ENCODE measurements at regions not wholly inside any gene's neighbourhood (a gene's known extent, or its start where the extent isn't known, plus 50 kb on each side); places are given as distances from the start of the nearest gene placed in this dataset.

DNA sequence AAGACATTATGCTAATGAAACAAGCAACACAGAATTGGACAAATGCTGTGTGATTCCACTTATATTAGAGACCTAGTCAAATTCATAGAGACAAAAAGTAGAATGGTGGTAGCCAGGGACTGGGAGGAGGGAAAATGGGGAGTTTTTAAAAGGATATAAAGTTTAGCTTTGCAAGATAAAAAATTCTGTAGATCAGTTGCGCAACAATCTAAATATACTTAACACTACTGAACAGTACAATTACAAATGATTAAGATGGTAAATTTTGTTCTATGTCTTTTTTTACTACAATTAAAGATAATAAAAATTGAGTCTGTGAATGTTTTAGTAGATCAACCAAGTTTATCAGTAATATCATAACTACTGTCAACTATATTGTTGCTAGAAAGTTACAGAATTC lies 340.1 kb upstream of the PDZRN3 start:
- Histone ChIP-seq H3K9me3 (ENCODE audit: insufficient read depth, low read depth) (no peaks in the 10 kb centered on the region), H4K20me1 (ENCODE audit: insufficient read depth) (no peaks in the 10 kb centered on the region), H3K4me1 (replicated peaks; ENCODE audit: insufficient read depth) (no peaks in the 10 kb centered on the region), H3K79me2 (ENCODE audit: low read depth) (no peaks in the 10 kb centered on the region), H3K4me3 (no peak overlapping the region), H3K27ac (no peak overlapping the region), H3K36me3 (ENCODE audit: low read depth) (no peaks in the 10 kb centered on the region), H3K27me3 (ENCODE audit: insufficient read depth, low read depth) (no peaks in the 10 kb centered on the region), H3F3A (ENCODE audit: insufficient read depth, low read depth) (no peaks in the 10 kb centered on the region), H3K9me2 (ENCODE audit: insufficient read depth) (no peaks in the 10 kb centered on the region), H3K4me2 (no peak overlapping the region), H2AFZ (no peak overlapping the region)
- ChIA-PET CTCF (no interaction called here), POLR2A (ENCODE audit: unreplicated experiment) (no interaction called here)
- TF ChIP-seq, protein P1, sequence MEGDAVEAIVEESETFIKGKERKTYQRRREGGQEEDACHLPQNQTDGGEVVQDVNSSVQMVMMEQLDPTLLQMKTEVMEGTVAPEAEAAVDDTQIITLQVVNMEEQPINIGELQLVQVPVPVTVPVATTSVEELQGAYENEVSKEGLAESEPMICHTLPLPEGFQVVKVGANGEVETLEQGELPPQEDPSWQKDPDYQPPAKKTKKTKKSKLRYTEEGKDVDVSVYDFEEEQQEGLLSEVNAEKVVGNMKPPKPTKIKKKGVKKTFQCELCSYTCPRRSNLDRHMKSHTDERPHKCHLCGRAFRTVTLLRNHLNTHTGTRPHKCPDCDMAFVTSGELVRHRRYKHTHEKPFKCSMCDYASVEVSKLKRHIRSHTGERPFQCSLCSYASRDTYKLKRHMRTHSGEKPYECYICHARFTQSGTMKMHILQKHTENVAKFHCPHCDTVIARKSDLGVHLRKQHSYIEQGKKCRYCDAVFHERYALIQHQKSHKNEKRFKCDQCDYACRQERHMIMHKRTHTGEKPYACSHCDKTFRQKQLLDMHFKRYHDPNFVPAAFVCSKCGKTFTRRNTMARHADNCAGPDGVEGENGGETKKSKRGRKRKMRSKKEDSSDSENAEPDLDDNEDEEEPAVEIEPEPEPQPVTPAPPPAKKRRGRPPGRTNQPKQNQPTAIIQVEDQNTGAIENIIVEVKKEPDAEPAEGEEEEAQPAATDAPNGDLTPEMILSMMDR (conservative IDR thresholded peaks at IDR 0.05) = no peak
- TF ChIP-seq EZH2 (IDR thresholded peaks at IDR 0.05; ENCODE audit: low read depth) = no peak
- BruUV-seq (replicated peaks) = no TSS peak
- intact Hi-C loops (cut with micrococcal nuclease; ENCODE audit: unreplicated experiment) = no loop called here
- no peak for DNase-seq

DNA sequence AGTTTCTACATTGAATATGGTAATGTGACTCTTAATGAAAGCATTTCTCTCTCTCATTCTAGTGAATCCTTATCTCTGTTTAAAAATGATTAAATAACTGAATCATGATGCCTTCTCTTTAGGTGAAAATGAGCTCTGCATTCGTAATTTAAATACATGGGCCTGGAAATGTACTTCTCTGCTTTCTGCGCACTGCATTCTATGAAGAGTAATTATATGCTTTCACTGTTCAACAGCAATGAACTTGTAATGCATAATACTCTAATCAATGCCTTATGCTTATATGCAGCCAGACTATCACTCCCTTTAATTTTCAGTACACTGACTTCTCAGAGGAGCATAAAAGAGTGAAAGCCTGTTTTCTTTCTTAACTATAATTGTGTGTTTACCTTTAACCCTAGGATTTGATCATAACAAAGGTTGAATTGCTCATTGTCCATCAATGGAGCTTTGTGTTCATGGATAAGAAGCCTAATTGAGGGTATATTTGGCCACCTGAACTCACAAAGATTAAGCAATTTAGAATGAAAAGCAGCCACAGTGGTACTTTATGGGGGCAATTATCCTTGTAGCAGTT lies 330.8 kb upstream of the PDZRN3 start:
- CTCF ChIA-PET = no interaction called here
- H4K20me1 ChIP-seq (ENCODE audit: insufficient read depth) = no peaks in the 10 kb centered on the region
- no peaks in the 10 kb centered on the region for H3K4me1 ChIP-seq (replicated peaks; ENCODE audit: insufficient read depth)
- TF ChIP-seq EZH2 (IDR thresholded peaks at IDR 0.05; ENCODE audit: low read depth) = no peak
- TF ChIP-seq, protein P1 (conservative IDR thresholded peaks at IDR 0.05) = no peak
- intact Hi-C loops (cut with micrococcal nuclease; ENCODE audit: unreplicated experiment) = no loop called here
- no peak overlapping the region for H3K4me2 ChIP-seq
- H2AFZ ChIP-seq = no peak overlapping the region
- H3F3A ChIP-seq (ENCODE audit: insufficient read depth, low read depth) = no peaks in the 10 kb centered on the region
- no peaks in the 10 kb centered on the region for H3K9me3 ChIP-seq (ENCODE audit: insufficient read depth, low read depth)
- H3K27ac ChIP-seq = no peak overlapping the region
- no peak overlapping the region for H3K4me3 ChIP-seq
- no peaks in the 10 kb centered on the region for H3K9me2 ChIP-seq (ENCODE audit: insufficient read depth)
- H3K36me3 ChIP-seq (ENCODE audit: low read depth) = no peaks in the 10 kb centered on the region
- no peak for DNase-seq
- H3K27me3 ChIP-seq (ENCODE audit: insufficient read depth, low read depth) = no peaks in the 10 kb centered on the region
- POLR2A ChIA-PET (ENCODE audit: unreplicated experiment) = no interaction called here
- no peaks in the 10 kb centered on the region for H3K79me2 ChIP-seq (ENCODE audit: low read depth)
- no TSS peak for BruUV-seq (replicated peaks)

DNA sequence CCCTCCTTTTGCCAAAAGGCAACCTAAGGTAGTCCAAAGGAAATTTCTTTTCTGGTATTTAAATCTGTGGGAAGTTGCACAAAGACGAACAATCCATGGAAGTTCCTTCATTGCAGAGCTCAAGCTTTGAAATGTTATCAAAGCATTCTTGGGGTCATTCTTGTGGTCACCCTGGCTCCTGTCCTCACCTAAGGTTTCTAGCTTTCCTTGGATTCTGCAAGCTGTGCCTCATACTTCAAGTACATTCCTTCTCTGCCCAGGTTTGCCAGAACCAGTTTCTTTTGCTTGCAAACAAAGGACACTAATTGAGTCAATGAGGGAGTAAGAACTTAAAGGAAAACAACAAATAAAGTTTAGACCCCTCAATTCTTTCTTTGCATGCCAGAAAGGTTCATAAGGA lies 329.8 kb upstream of the PDZRN3 start:
- intact Hi-C loops (cut with micrococcal nuclease; ENCODE audit: unreplicated experiment) = no loop called here
- POLR2A ChIA-PET (ENCODE audit: unreplicated experiment) = no interaction called here
- no peak overlapping the region for H2AFZ ChIP-seq

More for the DNA sequence above, 329.8 kb upstream of the PDZRN3 start:
- no peaks in the 10 kb centered on the region for H3K9me3 ChIP-seq (ENCODE audit: insufficient read depth, low read depth)
- TF ChIP-seq EZH2 (IDR thresholded peaks at IDR 0.05; ENCODE audit: low read depth) = no peak
- TF ChIP-seq, protein P1 (conservative IDR thresholded peaks at IDR 0.05) = no peak
- no peaks in the 10 kb centered on the region for H4K20me1 ChIP-seq (ENCODE audit: insufficient read depth)
- H3K4me2 ChIP-seq = no peak overlapping the region
- no peaks in the 10 kb centered on the region for H3K79me2 ChIP-seq (ENCODE audit: low read depth)
- CTCF ChIA-PET = no interaction called here
- no peaks in the 10 kb centered on the region for H3K36me3 ChIP-seq (ENCODE audit: low read depth)
- no TSS peak for BruUV-seq (replicated peaks)
- H3F3A ChIP-seq (ENCODE audit: insufficient read depth, low read depth) = no peaks in the 10 kb centered on the region
- H3K27ac ChIP-seq = no peak overlapping the region
- H3K4me3 ChIP-seq = no peak overlapping the region
- H3K9me2 ChIP-seq (ENCODE audit: insufficient read depth) = no peaks in the 10 kb centered on the region
- no peak for DNase-seq
- H3K27me3 ChIP-seq (ENCODE audit: insufficient read depth, low read depth) = no peaks in the 10 kb centered on the region
- no peaks in the 10 kb centered on the region for H3K4me1 ChIP-seq (replicated peaks; ENCODE audit: insufficient read depth)

Data from PC-9 (cell line).